Choroid plexus epithelial cell (primary cell): ENCODE measurements at regions not wholly inside any gene's neighbourhood (a gene's known extent, or its start where the extent isn't known, plus 50 kb on each side); places are given as distances from the start of the nearest gene placed in this dataset.
A peak's percentile ranks its signal among the peaks of the same experiment; 100 is the strongest.

Experiments used
- DNase-seq: peaks from one replicate; pipeline ENCODE4 v3.0.0-alpha.2; 2010; ENCODE audit warnings: low read depth
- H3K4me3 ChIP-seq: 2 replicates; pipeline ENCODE4 v1.5.1; 2011; ENCODE audit warnings: low read depth, mild to moderate bottlenecking, control low read depth, low read length, moderate library complexity
- TF ChIP-seq, protein P1 (sequence below): conservative IDR thresholded peaks from 2 replicates; pipeline ENCODE4 v1.5.1; 2011; ENCODE audit warnings: low read depth, mild to moderate bottlenecking, control low read depth, inconsistent platforms, low read length, moderate library complexity

DNA sequence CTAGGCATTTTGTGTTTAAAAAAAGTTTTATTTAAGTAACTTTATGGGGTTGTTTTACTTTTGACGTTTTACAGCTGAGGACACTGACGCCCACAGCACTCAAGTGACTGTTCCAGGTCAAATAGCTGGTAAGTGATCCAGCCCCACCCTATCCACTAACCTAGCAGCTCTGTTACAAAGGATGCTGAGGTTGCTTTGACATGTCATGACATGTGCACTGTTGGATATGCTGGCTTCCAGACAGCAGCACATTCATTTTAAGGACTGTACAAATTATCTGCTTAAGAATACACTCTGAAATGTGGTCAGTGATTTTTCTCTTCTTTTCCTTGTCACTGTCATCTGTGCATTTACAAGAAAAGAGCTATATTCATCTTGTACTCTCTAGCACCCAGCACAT is 417.5 kb downstream of the ZEB2 start:
- TF ChIP-seq, protein P1, sequence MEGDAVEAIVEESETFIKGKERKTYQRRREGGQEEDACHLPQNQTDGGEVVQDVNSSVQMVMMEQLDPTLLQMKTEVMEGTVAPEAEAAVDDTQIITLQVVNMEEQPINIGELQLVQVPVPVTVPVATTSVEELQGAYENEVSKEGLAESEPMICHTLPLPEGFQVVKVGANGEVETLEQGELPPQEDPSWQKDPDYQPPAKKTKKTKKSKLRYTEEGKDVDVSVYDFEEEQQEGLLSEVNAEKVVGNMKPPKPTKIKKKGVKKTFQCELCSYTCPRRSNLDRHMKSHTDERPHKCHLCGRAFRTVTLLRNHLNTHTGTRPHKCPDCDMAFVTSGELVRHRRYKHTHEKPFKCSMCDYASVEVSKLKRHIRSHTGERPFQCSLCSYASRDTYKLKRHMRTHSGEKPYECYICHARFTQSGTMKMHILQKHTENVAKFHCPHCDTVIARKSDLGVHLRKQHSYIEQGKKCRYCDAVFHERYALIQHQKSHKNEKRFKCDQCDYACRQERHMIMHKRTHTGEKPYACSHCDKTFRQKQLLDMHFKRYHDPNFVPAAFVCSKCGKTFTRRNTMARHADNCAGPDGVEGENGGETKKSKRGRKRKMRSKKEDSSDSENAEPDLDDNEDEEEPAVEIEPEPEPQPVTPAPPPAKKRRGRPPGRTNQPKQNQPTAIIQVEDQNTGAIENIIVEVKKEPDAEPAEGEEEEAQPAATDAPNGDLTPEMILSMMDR = no peak
- no peak for DNase-seq
- no peak overlapping the region for H3K4me3 ChIP-seq

DNA sequence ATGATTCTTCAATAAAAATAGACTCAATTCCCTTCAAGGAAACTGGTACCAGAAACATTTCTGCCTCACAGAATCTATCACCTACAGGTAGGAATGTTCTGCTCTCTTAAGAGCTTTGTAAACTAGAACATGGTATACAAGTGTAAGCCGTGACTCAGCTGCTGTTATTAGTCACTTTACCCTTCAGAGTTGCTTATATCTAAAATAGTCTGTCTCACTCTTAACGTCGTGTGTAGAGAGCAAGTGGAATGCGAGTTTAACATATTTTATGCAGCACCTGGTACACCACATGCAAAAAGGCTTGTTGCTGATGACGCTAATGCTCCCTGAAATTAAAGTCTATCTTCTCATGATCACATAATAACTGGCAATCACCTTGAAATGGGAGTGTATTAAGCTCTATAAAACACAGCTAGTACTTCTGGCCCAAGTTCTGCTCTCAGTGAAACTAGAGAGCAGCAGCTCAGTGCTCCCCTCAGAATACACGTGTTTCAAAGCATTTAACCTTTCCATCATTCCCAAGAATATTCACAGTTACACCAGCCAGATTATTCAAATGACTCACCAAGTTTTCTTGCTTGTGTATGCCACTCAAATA is 420.0 kb downstream of the ZEB2 start:
- TF ChIP-seq, protein P1 = peak; percentile 54
- peak; percentile 92 for DNase-seq
- H3K4me3 ChIP-seq = no peak overlapping the region

DNA sequence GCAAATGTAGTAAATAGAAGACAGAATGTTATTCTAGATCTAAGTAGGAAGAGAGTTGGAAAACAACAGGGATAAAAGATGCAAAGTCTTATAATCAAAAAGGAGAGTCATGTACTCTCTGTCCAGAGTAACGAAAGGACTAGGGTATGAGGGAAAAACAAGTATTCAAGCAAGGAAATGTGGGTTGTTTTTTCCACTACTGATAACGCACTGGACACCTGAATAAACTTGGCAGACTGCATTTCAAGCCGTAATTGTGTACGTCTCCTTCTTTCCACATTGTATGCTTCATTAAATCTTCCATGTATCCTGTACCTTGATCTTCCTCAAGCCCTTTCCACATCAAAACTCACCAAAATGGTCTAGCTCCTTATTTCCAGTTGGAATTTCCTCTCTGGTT is 420.6 kb downstream of the ZEB2 start:
- no peak for DNase-seq
- TF ChIP-seq, protein P1 = no peak

DNA sequence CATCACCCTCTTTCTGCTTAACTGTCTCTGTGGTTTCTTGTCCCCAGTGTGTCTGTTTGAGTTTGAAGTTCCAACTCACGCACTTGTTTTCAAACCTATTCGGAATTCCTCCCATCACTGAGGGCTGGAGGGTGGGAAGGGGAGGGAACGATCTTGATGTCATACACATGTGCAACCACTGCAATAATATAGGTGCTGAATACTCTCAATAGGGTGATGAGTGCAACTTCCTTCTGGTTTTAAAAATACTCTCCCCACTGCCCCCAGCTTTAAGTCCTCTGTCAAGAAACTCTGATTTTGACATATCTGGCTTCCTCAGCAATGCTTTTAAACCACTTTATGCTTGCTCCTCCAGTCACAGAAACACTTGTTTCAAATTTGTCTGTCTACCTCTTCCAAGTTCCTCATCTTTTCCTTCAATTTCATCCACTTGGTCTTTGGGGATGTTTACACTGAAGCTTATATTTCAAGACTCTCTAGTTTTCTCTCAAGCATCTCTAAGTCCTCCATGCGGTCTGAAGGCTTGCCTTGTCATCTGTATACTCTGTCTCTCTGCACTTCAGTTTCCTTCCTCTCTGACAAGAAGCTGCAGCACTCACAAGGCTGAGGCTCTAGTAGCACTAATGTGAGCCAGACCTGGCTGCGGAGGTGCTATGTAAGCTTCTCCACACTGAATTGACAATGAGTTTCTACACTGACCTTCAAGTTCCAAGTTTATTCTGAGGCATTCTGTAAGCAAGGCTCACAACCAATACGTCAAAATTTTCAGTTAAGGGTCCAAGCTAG is 422.3 kb downstream of the ZEB2 start:
- peak; percentile 41 for DNase-seq
- no peak overlapping the region for H3K4me3 ChIP-seq

More for the DNA sequence above, 420.6 kb downstream of the ZEB2 start:
- no peak overlapping the region for H3K4me3 ChIP-seq

DNA sequence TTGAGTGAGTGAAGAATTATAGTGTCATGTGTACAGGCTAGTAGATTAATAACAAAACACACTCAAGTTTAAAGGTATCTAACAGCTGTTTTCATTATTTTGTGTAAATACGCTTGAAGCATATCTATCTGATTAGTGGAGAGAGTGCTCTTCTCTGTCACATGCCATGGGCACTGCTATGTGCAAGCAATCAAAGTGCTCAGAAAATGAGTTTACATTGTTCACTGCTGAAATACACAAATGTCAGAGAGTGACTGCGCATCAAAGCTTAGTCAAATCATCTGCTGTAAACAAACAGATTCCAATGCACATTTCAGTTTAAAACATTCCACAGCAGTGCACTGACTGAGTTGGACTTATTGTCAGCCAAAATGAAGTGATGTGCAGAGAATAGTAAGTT is 423.4 kb downstream of the ZEB2 start:
- DNase-seq = no peak
- TF ChIP-seq, protein P1 = no peak
- no peak overlapping the region for H3K4me3 ChIP-seq

More for the DNA sequence above, 422.3 kb downstream of the ZEB2 start:
- TF ChIP-seq, protein P1 = no peak

DNA sequence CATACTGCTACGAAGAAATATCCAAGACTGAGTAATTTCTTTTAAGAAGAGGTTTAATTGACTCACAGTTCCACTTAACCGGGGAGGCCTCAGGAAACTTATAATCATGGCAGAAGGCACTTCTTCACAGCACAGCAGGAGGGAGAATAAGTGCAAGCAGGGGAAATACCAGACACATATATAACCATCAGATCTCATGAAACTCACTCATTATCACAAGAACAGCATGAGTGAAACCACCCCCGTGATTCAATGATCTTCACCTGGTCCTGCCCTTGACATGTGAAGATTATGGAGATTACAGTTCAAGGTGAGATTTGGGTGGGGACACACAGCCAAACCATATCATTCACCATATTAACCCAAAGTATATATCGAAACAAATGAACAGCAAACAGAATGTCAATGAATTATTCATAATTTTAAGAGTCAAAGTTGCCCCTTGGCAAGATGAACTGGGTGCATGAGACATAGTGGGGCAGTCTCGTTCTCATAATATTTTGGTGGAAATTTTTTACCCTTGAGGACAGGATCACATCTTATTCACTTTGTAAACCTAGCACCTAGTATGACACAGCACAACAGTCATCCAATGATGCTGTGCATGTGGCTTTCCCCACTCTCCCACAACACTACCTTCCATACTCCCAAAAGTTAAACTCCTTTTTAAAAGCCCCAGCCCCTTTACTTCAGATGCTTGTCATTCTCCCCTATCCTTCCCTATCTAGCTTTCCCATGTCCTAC is 425.3 kb downstream of the ZEB2 start:
- H3K4me3 ChIP-seq = no peak overlapping the region
- TF ChIP-seq, protein P1 = no peak
- DNase-seq = no peak
